Panc1 (cell line): ENCODE measurements at regions not wholly inside any gene's neighbourhood (a gene's known extent, or its start where the extent isn't known, plus 50 kb on each side); places are given as distances from the start of the nearest gene placed in this dataset.

ENCODE experiments used
- CTCF ChIP-seq: fragments of 450-650 bp; IDR thresholded peaks from 2 replicates; pipeline ENCODE4 v1.5.1; 2017; ENCODE audit warnings: mild to moderate bottlenecking
- REST ChIP-seq, 2 experiments: IDR thresholded peaks; 2 replicates each; pipeline ENCODE4 v1.6.1; 2011 to 2012; ENCODE audit warnings: low read depth in 2 of 2, control low read depth in 1 of 2, low read length in 1 of 2, mild to moderate bottlenecking in 1 of 2, moderate library complexity in 1 of 2; ENCODE audit not compliant: insufficient read depth in 1 of 2

- TF ChIP-seq CTCF (no peak), REST (IDR thresholded peaks at IDR 0.05; ENCODE audit: insufficient read depth in 1 of 2, low read depth in 2 of 2, low read length in 1 of 2) (no peak)
Observed at GRCh38 chr10:2674451-2674850, 392.9 kb upstream of the PFKP start.
